HL-60 (cell line): ENCODE measurements at regions not wholly inside any gene's neighbourhood (a gene's known extent, or its start where the extent isn't known, plus 50 kb on each side); places are given as distances from the start of the nearest gene placed in this dataset.

Experiments
- DNase-seq, 2 experiments: peaks; one replicate each; pipeline ENCODE4 v3.0.0-alpha.2; 2010 to 2020; ENCODE audit warnings: low read depth in 1 of 2, low spot score in 1 of 2
- H3K27ac ChIP-seq: fragments of 250-450 bp; sonication (Bioruptor Pico); replicated peaks from 2 replicates; pipeline ENCODE4 v1.5.1; 2020; ENCODE audit warnings: mild to moderate bottlenecking, moderate library complexity
- H3K27me3 ChIP-seq: fragments of 250-450 bp; sonication (Bioruptor Pico); 2 replicates; pipeline ENCODE4 v1.5.1; 2021; ENCODE audit warnings: mild to moderate bottlenecking, moderate library complexity; ENCODE audit not compliant: insufficient read depth, poor library complexity, severe bottlenecking
- H3K4me3 ChIP-seq: replicated peaks from 2 replicates; pipeline ENCODE4 v1.5.1; 2011; ENCODE audit warnings: mild to moderate bottlenecking, control low read depth, low read length; ENCODE audit not compliant: insufficient read depth
- CTCF ChIP-seq: IDR thresholded peaks from one replicate; pipeline ENCODE4 v1.5.1; 2011; ENCODE audit warnings: low read length, control low read depth, inconsistent platforms; ENCODE audit not compliant: insufficient read depth
- GABPA ChIP-seq: IDR thresholded peaks from 2 replicates; pipeline ENCODE4 v1.6.1; 2012; ENCODE audit warnings: low read depth
- POLR2AphosphoS5 ChIP-seq: IDR thresholded peaks from 2 replicates; pipeline ENCODE4 v1.6.1; 2012; ENCODE audit warnings: low read depth
- REST ChIP-seq: IDR thresholded peaks from 2 replicates; pipeline ENCODE4 v1.6.1; 2012; ENCODE audit warnings: low read depth; ENCODE audit not compliant: insufficient replicate concordance
- SPI1 ChIP-seq: IDR thresholded peaks from 2 replicates; pipeline ENCODE4 v1.6.1; 2012; ENCODE audit warnings: low read depth, mild to moderate bottlenecking, borderline replicate concordance

- Histone ChIP-seq H3K4me3 (no peak overlapping the region), H3K27ac (no peak overlapping the region), H3K27me3 (no peaks in the 10 kb centered on the region)
- TF ChIP-seq CTCF (no peak), SPI1 (no peak)
- DNase-seq, result no peak
These were observed 68.7 kb downstream of the ING1 start for GRCh38 chr13:110782185-110782584.

- Histone ChIP-seq H3K27ac (no peak overlapping the region), H3K4me3 (no peak overlapping the region), H3K27me3 (no peaks in the 10 kb centered on the region)
- TF ChIP-seq POLR2AphosphoS5, result no peak
- no peak for TF ChIP-seq REST
- TF ChIP-seq CTCF, result no peak
- DNase-seq, result no peak
These were observed 71.2 kb downstream of the ING1 start for GRCh38 chr13:110784704-110785103.

- no peaks in the 10 kb centered on the region for H3K27me3 ChIP-seq
- TF ChIP-seq POLR2AphosphoS5 (no peak), SPI1 (no peak), REST (no peak), GABPA (no peak), CTCF (no peak)
- no peak overlapping the region for H3K4me3 ChIP-seq
- DNase-seq, result no peak
- H3K27ac ChIP-seq, result no peak overlapping the region
These were observed 75.3 kb downstream of the ING1 start for GRCh38 chr13:110788778-110789177.

- no peak overlapping the region for H3K27ac ChIP-seq
- no peak for DNase-seq
- H3K27me3 ChIP-seq, result no peaks in the 10 kb centered on the region
- no peak for TF ChIP-seq REST
- TF ChIP-seq POLR2AphosphoS5, result no peak
- TF ChIP-seq GABPA, result no peak
- TF ChIP-seq SPI1, result no peak
- no peak for TF ChIP-seq CTCF
- H3K4me3 ChIP-seq, result no peak overlapping the region
These were observed 76.4 kb downstream of the ING1 start for GRCh38 chr13:110789871-110790270.
